Erythroblast (primary cell): ENCODE measurements at regions not wholly inside any gene's neighbourhood (a gene's known extent, or its start where the extent isn't known, plus 50 kb on each side); places are given as distances from the start of the nearest gene placed in this dataset.

Experiments used
- GATA1 ChIP-seq: IDR thresholded peaks from 2 replicates; pipeline ENCODE4 v1.6.1; 2011; ENCODE audit warnings: low read depth, mild to moderate bottlenecking, control low read depth, low read length, moderate library complexity
- POLR2A ChIP-seq: IDR thresholded peaks from 2 replicates; pipeline ENCODE4 v1.6.1; 2011; ENCODE audit warnings: mild to moderate bottlenecking, low read length

GRCh38 chr19:33947265-33947964 lies 150.7 kb downstream of the KCTD15 start:
- TF ChIP-seq POLR2A = no peak
- no peak for TF ChIP-seq GATA1
